B cell (primary cell): ENCODE measurements at regions not wholly inside any gene's neighbourhood (a gene's known extent, or its start where the extent isn't known, plus 50 kb on each side); places are given as distances from the start of the nearest gene placed in this dataset.

ENCODE experiments used
- ATAC-seq: fragments of 200-7000 bp; cut with Tn5 transposase; one replicate; pipeline ENCODE4 v1.10.0; 2021; ENCODE audit warnings: low read depth, mild to moderate bottlenecking, moderate number of reproducible peaks, moderate library complexity
- CTCF ChIA-PET: fragments of 350-600 bp; sonication (Branson Sonifier 250); formaldehyde crosslinking; loops from one replicate; lab custom pipeline; 2021; ENCODE audit warnings: antibody characterized with exemption, inconsistent platforms; lab: Charles Lee
- POLR2A ChIA-PET: fragments of 350-600 bp; sonication (Branson Sonifier 250); formaldehyde crosslinking; loops from one replicate; lab custom pipeline; 2021; ENCODE audit warnings: antibody characterized with exemption; lab: Charles Lee
- DNase-seq: peaks from one replicate; pipeline ENCODE4 v3.0.0; 2013
- H2AFZ ChIP-seq: 2 replicates; pipeline ENCODE4 v1.6.1; 2012; ENCODE audit warnings: mild to moderate bottlenecking, low read depth, low read length; ENCODE audit not compliant: insufficient read depth, poor library complexity, severe bottlenecking
- H3K27ac ChIP-seq, 2 donors: 1 replicate in 1 of 2; 2 replicates in 1 of 2; pipeline ENCODE4 v1.5.1; 2012 to 2013; ENCODE audit warnings: low read length in 2 of 2, mild to moderate bottlenecking in 2 of 2, moderate library complexity in 1 of 2
- H3K27me3 ChIP-seq, 4 experiments: fragments of 200-600 bp in 1 of 4; sonication (generic) in 1 of 4; replicated peaks in 1 of 4; 1 replicate in 2 of 4; 2 replicates in 2 of 4; pipeline versions ENCODE4 v1.6.1 to v1.7.0; 2013 to 2016; ENCODE audit warnings: low read length in 3 of 4, mild to moderate bottlenecking in 2 of 4, mixed read lengths in 1 of 4, moderate library complexity in 1 of 4; ENCODE audit not compliant: insufficient read depth in 4 of 4, control insufficient read depth in 3 of 4; ENCODE audit errors: control extremely low read depth in 1 of 4
- H3K36me3 ChIP-seq, 2 experiments: replicated peaks in 1 of 2; 1 replicate in 1 of 2; 2 replicates in 1 of 2; pipeline versions ENCODE4 v1.6.1 to v1.7.1; 2013; ENCODE audit warnings: low read length in 1 of 2; ENCODE audit not compliant: insufficient read depth in 2 of 2, control insufficient read depth in 1 of 2; ENCODE audit errors: control extremely low read depth in 1 of 2, extremely low read depth in 1 of 2
- H3K4me1 ChIP-seq, 2 donors: fragments of 200-600 bp in 1 of 2; sonication (generic) in 1 of 2; 1 replicate in 1 of 2; 2 replicates in 1 of 2; pipeline versions ENCODE4 v1.5.1 to v1.6.1; 2013 to 2017; ENCODE audit warnings: low read length in 2 of 2; ENCODE audit not compliant: control insufficient read depth in 2 of 2, insufficient read depth in 2 of 2
- H3K4me2 ChIP-seq: replicated peaks from 2 replicates; pipeline ENCODE3; 2012; ENCODE audit warnings: mild to moderate bottlenecking, low read depth, low read length; ENCODE audit not compliant: poor library complexity, severe bottlenecking
- H3K4me3 ChIP-seq, 5 experiments: fragments of 200-600 bp in 1 of 5; sonication (generic) in 1 of 5; 1 replicate in 3 of 5; 2 replicates in 2 of 5; pipeline versions ENCODE4 v1.5.1 to v1.7.0; 2011 to 2016; ENCODE audit warnings: low read length in 4 of 5, mild to moderate bottlenecking in 4 of 5, low read depth in 2 of 5, control low read depth in 1 of 5, moderate library complexity in 1 of 5; ENCODE audit not compliant: insufficient read depth in 1 of 5; ENCODE audit errors: control extremely low read depth in 1 of 5, extremely low read depth in 1 of 5
- H3K79me2 ChIP-seq: fragments of 200-600 bp; sonication (generic); one replicate; pipeline ENCODE4 v1.6.0; 2016; ENCODE audit warnings: low read length; ENCODE audit not compliant: control insufficient read depth, insufficient read depth
- H3K9ac ChIP-seq: fragments of 200-600 bp; sonication (generic); 2 replicates; pipeline ENCODE4 v1.6.1; 2017; ENCODE audit warnings: mild to moderate bottlenecking, low read length, moderate library complexity
- H3K9me3 ChIP-seq, 3 donors: one replicate each; pipeline versions ENCODE4 v1.6.1 to v1.7.1; 2013; ENCODE audit warnings: low read length in 2 of 3; ENCODE audit not compliant: control insufficient read depth in 2 of 3, insufficient read depth in 1 of 3; ENCODE audit errors: control extremely low read depth in 1 of 3
- H4K20me1 ChIP-seq: 2 replicates; pipeline ENCODE4 v1.6.0; 2012; ENCODE audit warnings: mild to moderate bottlenecking, low read length; ENCODE audit not compliant: insufficient read depth, control insufficient read depth, poor library complexity, severe bottlenecking
- H3K27ac Mint-ChIP-seq: one replicate; pipeline ENCODE4 v1.8.0; 2021; ENCODE audit warnings: mixed read lengths
- H3K27me3 Mint-ChIP-seq: one replicate; pipeline ENCODE4 v1.8.0; 2021; ENCODE audit warnings: mixed read lengths
- H3K4me1 Mint-ChIP-seq: one replicate; pipeline ENCODE4 v1.8.0; 2021; ENCODE audit warnings: mixed read lengths
- H3K4me3 Mint-ChIP-seq: one replicate; pipeline ENCODE4 v1.8.0; 2021; ENCODE audit warnings: mixed read lengths
- H3K9me3 Mint-ChIP-seq: one replicate; pipeline ENCODE4 v1.8.0; 2022; ENCODE audit warnings: mixed read lengths; ENCODE audit not compliant: insufficient read depth
- EZH2 ChIP-seq: IDR thresholded peaks from 2 replicates; pipeline ENCODE4 v1.6.1; 2012; ENCODE audit warnings: borderline replicate concordance, low read depth, mild to moderate bottlenecking, moderate library complexity, low read length; ENCODE audit not compliant: insufficient read depth, poor library complexity, severe bottlenecking
- WGBS: methylation state at CpG from one replicate; pipeline ENCODE4 v1.1.5; 2013; ENCODE audit warnings: missing lambda C conversion rate; ENCODE audit not compliant: insufficient coverage; 5-methylcytosine and 5-hydroxymethylcytosine counted together
- intact Hi-C: fragments of 100-400 bp; cut with micrococcal nuclease; formaldehyde crosslinking; loops from one replicate; pipeline ENCODE4 v1.10.0; 2022
- TF ChIP-seq, protein P1 (sequence below): fragments of 200-600 bp; IDR thresholded peaks from one replicate; pipeline ENCODE4 v1.8.0; 2022; ENCODE audit warnings: antibody characterized with exemption, mild to moderate bottlenecking

DNA sequence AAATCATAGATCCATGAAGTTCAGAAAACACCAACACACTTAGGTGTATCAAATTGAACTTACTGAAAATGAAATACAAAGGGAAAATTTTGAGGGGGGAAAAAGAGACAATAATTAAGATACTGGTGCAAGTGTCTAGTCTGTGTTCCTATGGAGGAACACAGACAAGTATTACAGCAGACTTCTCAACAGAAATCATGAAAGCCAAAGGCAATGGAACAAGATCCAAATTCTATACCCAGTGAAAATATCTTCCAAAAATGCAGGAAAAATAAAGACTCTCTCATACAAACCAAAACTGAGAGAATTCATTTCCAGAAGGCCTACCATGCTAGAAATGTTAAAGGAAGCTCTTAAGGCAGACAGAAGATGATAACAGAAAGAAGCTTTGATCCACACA lies 63.1 kb downstream of the NRN1 start:
- POLR2A ChIA-PET = no interaction called here
- CTCF ChIA-PET = no interaction called here
- no peak for ATAC-seq

DNA sequence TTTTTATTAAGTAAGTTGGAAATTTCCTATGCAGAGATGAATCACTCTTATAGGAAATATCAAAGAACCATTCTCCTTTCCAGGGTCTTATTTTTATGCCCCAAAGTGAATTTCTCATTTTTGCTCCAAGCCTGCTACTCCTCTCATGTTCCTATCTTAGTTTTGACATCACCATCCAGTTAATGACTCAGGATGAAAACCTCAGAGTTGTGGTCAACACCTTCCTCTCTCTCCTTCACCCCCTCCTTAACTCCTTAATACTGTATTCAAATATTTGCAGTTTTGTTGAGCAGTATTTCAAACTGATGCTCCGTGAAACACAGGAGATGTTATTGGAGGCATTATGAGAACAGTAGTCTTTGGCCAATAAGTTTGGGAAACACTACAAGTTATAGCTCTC lies 64.1 kb downstream of the NRN1 start:
- no peak overlapping the region for H3K4me3 ChIP-seq
- H3K4me2 ChIP-seq = no peak overlapping the region
- H3K36me3 ChIP-seq = no peaks in the 10 kb centered on the region
- CTCF ChIA-PET = no interaction called here
- peaks cover 0 to 11% (median 4%) of the 10 kb centered on the region in 3 donors for H3K9me3 ChIP-seq
- H3K4me1 ChIP-seq = no peaks in the 10 kb centered on the region
- Mint-ChIP-seq H3K27ac (no peak overlapping the region), H3K9me3 (peaks cover 7% of the 10 kb centered on the region), H3K27me3 (peaks cover 8% of the 10 kb centered on the region), H3K4me3 (no peak overlapping the region), H3K4me1 (no peaks in the 10 kb centered on the region)
- no peak overlapping the region for H2AFZ ChIP-seq
- TF ChIP-seq, protein P1, sequence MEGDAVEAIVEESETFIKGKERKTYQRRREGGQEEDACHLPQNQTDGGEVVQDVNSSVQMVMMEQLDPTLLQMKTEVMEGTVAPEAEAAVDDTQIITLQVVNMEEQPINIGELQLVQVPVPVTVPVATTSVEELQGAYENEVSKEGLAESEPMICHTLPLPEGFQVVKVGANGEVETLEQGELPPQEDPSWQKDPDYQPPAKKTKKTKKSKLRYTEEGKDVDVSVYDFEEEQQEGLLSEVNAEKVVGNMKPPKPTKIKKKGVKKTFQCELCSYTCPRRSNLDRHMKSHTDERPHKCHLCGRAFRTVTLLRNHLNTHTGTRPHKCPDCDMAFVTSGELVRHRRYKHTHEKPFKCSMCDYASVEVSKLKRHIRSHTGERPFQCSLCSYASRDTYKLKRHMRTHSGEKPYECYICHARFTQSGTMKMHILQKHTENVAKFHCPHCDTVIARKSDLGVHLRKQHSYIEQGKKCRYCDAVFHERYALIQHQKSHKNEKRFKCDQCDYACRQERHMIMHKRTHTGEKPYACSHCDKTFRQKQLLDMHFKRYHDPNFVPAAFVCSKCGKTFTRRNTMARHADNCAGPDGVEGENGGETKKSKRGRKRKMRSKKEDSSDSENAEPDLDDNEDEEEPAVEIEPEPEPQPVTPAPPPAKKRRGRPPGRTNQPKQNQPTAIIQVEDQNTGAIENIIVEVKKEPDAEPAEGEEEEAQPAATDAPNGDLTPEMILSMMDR = no peak
- TF ChIP-seq EZH2 = no peak
- WGBS = no CpG with 5 or more reads among the region's 1 CpG
- H4K20me1 ChIP-seq = no peaks in the 10 kb centered on the region
- H3K9ac ChIP-seq = no peak overlapping the region
- H3K27ac ChIP-seq = no peak overlapping the region
- no peak for ATAC-seq
- intact Hi-C loops = no loop called here
- H3K27me3 ChIP-seq = peaks cover 0 to 6% (median 3%) of the 10 kb centered on the region in 4 experiments
- POLR2A ChIA-PET = no interaction called here
- DNase-seq = no peak
- no peaks in the 10 kb centered on the region for H3K79me2 ChIP-seq

More for the DNA sequence above, 63.1 kb downstream of the NRN1 start:
- Mint-ChIP-seq H3K27ac (no peak overlapping the region), H3K27me3 (peaks cover 14% of the 10 kb centered on the region), H3K4me1 (no peaks in the 10 kb centered on the region), H3K4me3 (no peak overlapping the region), H3K9me3 (peaks cover 7% of the 10 kb centered on the region)
- Histone ChIP-seq H3K27me3 (peaks cover 0 to 3% (median 3%) of the 10 kb centered on the region in 4 experiments), H3K4me2 (no peak overlapping the region), H3K36me3 (no peaks in the 10 kb centered on the region), H3K4me1 (no peaks in the 10 kb centered on the region), H4K20me1 (no peaks in the 10 kb centered on the region), H3K9me3 (peaks cover 0 to 11% (median 4%) of the 10 kb centered on the region in 3 donors), H2AFZ (no peak overlapping the region), H3K79me2 (no peaks in the 10 kb centered on the region), H3K4me3 (no peak overlapping the region), H3K9ac (no peak overlapping the region), H3K27ac (no peak overlapping the region)
- TF ChIP-seq EZH2 = no peak
- TF ChIP-seq, protein P1 = no peak
- DNase-seq = no peak
- intact Hi-C loops = no loop called here
